OCI-LY3 (cell line): ENCODE measurements at regions not wholly inside any gene's neighbourhood (a gene's known extent, or its start where the extent isn't known, plus 50 kb on each side); places are given as distances from the start of the nearest gene placed in this dataset.

Experiments used
- EZH2phosphoT487 ChIP-seq: fragments of 200-600 bp; shearing (Covaris generic); IDR thresholded peaks from 2 replicates; pipeline ENCODE4 v1.6.1; 2018; ENCODE audit warnings: antibody characterized with exemption, mixed run types, low read depth
- TF ChIP-seq, protein P1 (sequence below): fragments of 200-600, 300-600 bp; sonication (generic); IDR thresholded peaks from 2 replicates; pipeline ENCODE4 v1.5.1; 2014; ENCODE audit warnings: antibody characterized with exemption, low read length, low read depth

DNA sequence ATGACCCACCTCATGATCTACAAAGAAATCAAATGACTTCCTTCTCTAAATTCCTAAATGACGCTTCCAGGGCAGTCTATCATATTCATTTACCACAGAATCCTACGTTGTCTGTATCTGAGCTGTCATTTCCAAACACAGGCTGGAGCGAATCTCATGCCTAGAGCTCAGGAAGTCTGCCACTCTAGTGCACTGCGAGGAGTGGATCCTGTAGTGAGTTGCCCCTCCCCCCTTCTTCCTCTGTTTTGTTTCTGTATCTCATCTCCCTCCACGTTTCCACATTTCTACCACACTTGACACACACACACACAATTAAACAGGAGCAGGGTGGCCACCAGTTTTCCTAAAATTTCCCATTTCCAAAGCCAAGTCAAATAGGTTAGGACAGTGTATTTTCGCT, 415.4 kb upstream of the PRICKLE1 start:
- TF ChIP-seq, protein P1, sequence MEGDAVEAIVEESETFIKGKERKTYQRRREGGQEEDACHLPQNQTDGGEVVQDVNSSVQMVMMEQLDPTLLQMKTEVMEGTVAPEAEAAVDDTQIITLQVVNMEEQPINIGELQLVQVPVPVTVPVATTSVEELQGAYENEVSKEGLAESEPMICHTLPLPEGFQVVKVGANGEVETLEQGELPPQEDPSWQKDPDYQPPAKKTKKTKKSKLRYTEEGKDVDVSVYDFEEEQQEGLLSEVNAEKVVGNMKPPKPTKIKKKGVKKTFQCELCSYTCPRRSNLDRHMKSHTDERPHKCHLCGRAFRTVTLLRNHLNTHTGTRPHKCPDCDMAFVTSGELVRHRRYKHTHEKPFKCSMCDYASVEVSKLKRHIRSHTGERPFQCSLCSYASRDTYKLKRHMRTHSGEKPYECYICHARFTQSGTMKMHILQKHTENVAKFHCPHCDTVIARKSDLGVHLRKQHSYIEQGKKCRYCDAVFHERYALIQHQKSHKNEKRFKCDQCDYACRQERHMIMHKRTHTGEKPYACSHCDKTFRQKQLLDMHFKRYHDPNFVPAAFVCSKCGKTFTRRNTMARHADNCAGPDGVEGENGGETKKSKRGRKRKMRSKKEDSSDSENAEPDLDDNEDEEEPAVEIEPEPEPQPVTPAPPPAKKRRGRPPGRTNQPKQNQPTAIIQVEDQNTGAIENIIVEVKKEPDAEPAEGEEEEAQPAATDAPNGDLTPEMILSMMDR = no peak
- TF ChIP-seq EZH2phosphoT487 = no peak
